Vagina (tissue), 2 donors: ENCODE measurements at regions not wholly inside any gene's neighbourhood (a gene's known extent, or its start where the extent isn't known, plus 50 kb on each side); places are given as distances from the start of the nearest gene placed in this dataset.

ENCODE experiments used
- CTCF ChIP-seq, 3 experiments: fragments of 450-650 bp in 2 of 3; fragments of 200-600 bp in 1 of 3; sonication (generic) in 1 of 3; IDR thresholded peaks; one replicate each; pipeline ENCODE4 v1.5.1; 2017 to 2019; ENCODE audit warnings: antibody characterized with exemption in 3 of 3, mild to moderate bottlenecking in 2 of 3, moderate library complexity in 2 of 3
- POLR2A ChIP-seq, 2 donors: fragments of 450-650 bp; IDR thresholded peaks; one replicate each; pipeline ENCODE4 v1.6.1; 2017; ENCODE audit warnings: antibody characterized with exemption in 2 of 2, mild to moderate bottlenecking in 2 of 2, moderate library complexity in 2 of 2

- TF ChIP-seq POLR2A (IDR thresholded peaks at IDR 0.05) (no peak), CTCF (IDR thresholded peaks at IDR 0.05) (no peak)
Measured at GRCh38 chr18:22332590-22332989, 85.1 kb downstream of the CTAGE1 start.
